Coronary artery (tissue), 2 donors: ENCODE measurements at regions not wholly inside any gene's neighbourhood (a gene's known extent, or its start where the extent isn't known, plus 50 kb on each side); places are given as distances from the start of the nearest gene placed in this dataset.

Experiments used
- DNase-seq: peaks from one replicate; pipeline ENCODE4 v3.0.0-alpha.2; 2017; ENCODE audit warnings: low spot score
- H3K27ac ChIP-seq, 2 donors: fragments of 200-600 bp; sonication (generic); one replicate each; pipeline ENCODE4 v1.5.1; 2016 to 2019
- H3K4me3 ChIP-seq: fragments of 200-600 bp; sonication (generic); 2 replicates; pipeline ENCODE4 v1.5.1; 2016; ENCODE audit warnings: mild to moderate bottlenecking, moderate library complexity
- CTCF ChIP-seq: fragments of 200-600 bp; sonication (generic); IDR thresholded peaks from one replicate; pipeline ENCODE4 v1.5.1; 2019; ENCODE audit warnings: antibody characterized with exemption

DNA sequence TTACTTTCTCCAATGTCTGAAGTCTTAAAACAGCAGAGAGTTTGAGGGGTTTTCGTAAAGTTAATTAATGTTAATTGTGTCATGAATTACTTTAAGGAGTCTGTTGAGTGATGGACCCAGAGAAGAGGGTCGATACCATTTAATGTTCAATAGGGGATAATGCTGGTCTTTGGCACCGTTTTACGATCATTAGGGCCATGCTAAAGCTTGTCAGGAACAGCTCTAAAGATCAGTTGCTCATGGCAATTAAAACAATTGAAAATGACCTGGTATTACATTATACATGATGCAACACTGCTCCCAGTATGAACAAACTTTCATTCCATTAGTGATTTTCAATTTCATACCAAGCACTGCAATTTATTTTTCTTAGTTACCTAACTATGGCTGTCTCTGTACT, 296.9 kb downstream of the ETV1 start:
- no peak for DNase-seq
- H3K27ac ChIP-seq = no peak overlapping the region
- no peak for TF ChIP-seq CTCF

DNA sequence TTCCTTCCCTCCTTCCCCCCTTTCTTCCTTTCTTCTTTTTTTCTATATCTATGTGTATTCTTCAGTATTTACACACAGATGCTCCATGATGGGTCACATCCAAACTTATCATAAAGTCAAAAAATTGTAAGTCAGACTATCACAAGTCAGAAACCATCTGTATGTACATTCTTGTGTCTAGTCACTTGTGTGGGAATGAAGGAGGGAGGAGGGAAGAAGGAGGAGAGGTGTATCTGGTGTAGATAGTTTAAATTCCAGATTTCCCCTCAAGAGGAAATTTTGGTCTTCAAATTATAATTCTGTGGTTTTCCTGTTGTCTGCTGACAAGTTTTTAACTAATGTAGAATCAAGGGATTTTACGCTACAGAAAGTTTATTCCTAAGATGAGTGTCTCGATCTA, 287.2 kb downstream of the ETV1 start:
- no peak for TF ChIP-seq CTCF
- no peak overlapping the region for H3K27ac ChIP-seq
- no peak for DNase-seq
- no peak overlapping the region for H3K4me3 ChIP-seq

More for the DNA sequence above, 296.9 kb downstream of the ETV1 start:
- H3K4me3 ChIP-seq = no peak overlapping the region

- TF ChIP-seq CTCF = no peak
- no peak for DNase-seq
- no peak overlapping the region for H3K4me3 ChIP-seq
- no peak overlapping the region for H3K27ac ChIP-seq
These were observed 280.8 kb downstream of the ETV1 start for GRCh38 chr7:13708670-13709069.

DNA sequence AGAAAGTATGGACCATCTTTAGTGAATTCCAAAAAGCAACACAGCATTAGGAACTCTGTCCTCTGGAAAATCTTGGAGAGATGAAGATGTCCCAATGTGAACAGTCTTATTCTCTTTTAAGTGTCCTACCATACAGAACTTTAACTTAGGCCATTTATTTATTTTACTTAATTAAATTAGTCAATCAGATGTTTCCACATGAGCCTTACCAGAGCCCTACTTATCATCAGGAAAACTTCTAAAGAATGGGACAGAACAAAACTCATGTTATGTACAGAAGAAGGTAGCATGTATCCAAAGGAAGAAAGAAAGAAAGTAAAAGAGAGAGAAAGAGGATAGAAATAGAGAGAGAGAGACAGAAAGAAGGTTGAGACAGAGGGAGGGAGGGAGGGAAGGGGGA, 276.4 kb downstream of the ETV1 start:
- TF ChIP-seq CTCF = no peak
- no peak for DNase-seq
- no peak overlapping the region for H3K27ac ChIP-seq
- no peak overlapping the region for H3K4me3 ChIP-seq

GRCh38 chr7:13715534-13715933, 273.9 kb downstream of the ETV1 start:
- no peak overlapping the region for H3K4me3 ChIP-seq
- no peak for TF ChIP-seq CTCF
- no peak for DNase-seq
- no peak overlapping the region for H3K27ac ChIP-seq

DNA sequence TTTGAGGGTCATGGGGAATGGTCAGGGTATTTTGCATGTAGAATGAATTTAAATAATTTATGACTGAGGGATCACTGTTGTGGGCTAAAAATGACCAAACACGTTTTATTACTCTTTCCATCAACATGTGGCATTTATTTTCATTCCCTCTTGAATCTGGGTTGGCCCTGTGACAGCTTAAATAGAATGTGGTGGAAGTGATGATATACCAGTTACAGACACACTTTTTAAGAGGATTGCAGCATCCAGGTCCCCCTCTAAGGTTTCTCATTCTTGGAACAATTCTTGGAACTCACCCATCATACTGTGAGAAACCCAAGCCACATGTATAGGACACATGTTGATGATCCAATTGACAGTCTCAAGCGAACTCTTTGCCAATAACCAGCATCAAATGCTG, 272.4 kb downstream of the ETV1 start:
- Histone ChIP-seq H3K27ac (no peak overlapping the region), H3K4me3 (no peak overlapping the region)
- TF ChIP-seq CTCF = no peak

DNA sequence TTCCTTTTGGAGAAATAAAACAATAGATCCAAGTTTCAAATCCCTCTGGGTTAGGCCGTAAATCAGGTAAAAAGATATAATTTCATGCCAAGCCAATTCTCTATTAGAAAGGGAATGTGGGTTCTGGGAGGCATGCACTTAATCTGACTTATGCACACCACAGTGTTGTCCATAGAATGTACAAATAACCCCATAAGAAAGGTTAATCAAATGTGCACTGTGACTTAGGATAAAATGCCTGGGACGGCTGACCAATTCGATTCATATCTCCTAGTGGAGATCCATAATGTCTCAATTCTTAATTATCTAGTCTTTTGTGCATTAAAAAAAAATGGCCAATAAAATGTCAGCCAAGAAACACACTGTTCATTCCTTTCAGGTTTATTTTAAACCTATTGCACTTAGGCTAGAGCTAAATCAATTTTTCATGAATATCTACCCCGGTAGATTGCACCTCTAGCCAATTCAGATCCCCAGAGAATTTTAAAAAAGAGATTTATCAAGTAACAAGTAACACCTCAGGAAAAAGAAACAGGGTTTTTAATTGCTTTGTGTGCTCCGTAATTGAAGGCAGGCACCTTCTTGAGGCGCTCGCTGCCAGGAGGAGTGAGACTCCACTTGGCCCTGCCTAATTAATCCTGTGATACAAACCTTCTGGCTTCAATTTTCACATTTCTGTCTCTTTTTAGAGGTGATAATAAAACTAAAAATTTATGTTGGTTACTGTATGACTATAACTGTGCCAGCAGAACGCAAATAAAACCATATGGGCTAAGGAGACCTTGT, 265.1 kb downstream of the ETV1 start:
- no peak for TF ChIP-seq CTCF
- Histone ChIP-seq H3K27ac (no peak overlapping the region), H3K4me3 (no peak overlapping the region)
- no peak for DNase-seq

More for the DNA sequence above, 272.4 kb downstream of the ETV1 start:
- DNase-seq = no peak
